ENCODE measurements at regions not wholly inside any gene's neighbourhood (a gene's known extent, or its start where the extent isn't known, plus 50 kb on each side); places are given as distances from the start of the nearest gene placed in this dataset.

DNA sequence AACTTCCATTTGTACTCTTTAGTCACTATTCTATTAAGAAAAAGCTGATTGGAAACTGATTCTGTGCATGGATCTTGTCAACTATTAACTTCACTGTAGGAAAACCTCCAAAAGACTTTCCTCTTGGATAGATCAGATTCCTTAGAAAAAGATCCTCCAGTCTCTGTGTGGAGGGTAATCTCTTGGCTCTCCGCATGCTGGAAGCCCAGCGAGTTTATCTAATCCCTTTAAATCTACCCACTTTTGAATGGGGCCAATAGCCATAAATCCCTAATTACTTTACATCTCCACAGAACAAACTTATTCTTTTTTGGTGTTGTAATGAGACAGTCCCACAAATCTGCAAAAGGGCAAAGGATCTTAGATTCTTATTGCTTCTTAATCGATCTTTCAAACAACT is 1206.4 kb upstream of the ADGRL4 start:
- H3K9me3 ChIP-seq (ENCODE audit: insufficient read depth, low read length): no peaks in the 10 kb centered on the region
- H3K27me3 ChIP-seq (ENCODE audit: insufficient read depth, insufficient read length): no peaks in the 10 kb centered on the region
- H3K4me1 ChIP-seq (ENCODE audit: insufficient read depth, insufficient read length): no peaks in the 10 kb centered on the region
- no peak overlapping the region for H3K4me3 ChIP-seq (ENCODE audit: insufficient read length, low read depth)
- no peaks in the 10 kb centered on the region for H3K36me3 ChIP-seq (ENCODE audit: insufficient read depth, insufficient read length, low read length)
- H3K9ac ChIP-seq (ENCODE audit: insufficient read length, low read depth): no peak overlapping the region
- DNase-seq (ENCODE audit: low read depth, low spot score): no peak
- TF ChIP-seq ZNF274 (IDR thresholded peaks at IDR 0.05; ENCODE audit: low read depth, low read length) (no peak), SUZ12 (IDR thresholded peaks at IDR 0.05; ENCODE audit: extremely low read depth, insufficient read depth, insufficient read length) (no peak), YY1 (IDR thresholded peaks at IDR 0.05; ENCODE audit: insufficient read depth, insufficient read length) (no peak)

DNA sequence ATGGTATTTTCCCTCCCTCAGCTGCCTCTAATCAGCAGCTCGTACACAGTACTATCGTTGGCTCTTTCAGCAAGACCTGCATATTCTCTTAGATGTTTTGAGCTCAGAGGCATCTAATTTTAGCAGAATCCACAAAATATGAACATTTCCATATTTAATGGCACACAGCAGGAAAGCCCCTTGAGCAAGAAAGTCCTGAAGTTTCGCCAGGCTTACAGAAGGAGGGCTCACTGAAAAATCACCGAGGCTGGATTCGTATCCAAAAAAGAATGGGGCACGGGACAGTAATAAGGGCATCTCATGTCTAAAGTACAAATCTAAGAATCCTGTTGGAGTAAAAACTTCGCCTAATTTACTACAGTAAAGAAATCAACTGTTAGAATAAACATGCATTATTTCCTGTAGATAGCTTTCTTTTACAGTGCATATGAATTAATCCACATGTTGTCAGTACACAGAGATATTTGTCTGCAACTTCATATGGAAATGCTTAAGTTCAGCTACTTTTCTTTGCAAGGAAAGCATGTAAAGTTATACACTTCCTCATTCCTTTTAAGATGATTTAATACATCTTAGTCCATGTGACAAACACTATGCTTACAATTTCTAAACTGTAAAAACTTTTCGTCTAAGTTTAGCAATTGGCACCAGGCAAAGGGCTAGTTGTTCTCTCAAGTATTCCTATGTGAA is 1205.3 kb upstream of the ADGRL4 start:
- Histone ChIP-seq H3K9ac (ENCODE audit: insufficient read length, low read depth) (no peak overlapping the region), H3K36me3 (ENCODE audit: insufficient read depth, insufficient read length, low read length) (no peaks in the 10 kb centered on the region), H3K4me1 (ENCODE audit: insufficient read depth, insufficient read length) (no peaks in the 10 kb centered on the region), H3K4me3 (ENCODE audit: insufficient read length, low read depth) (no peak overlapping the region), H3K9me3 (ENCODE audit: insufficient read depth, low read length) (no peaks in the 10 kb centered on the region), H3K27me3 (ENCODE audit: insufficient read depth, insufficient read length) (no peaks in the 10 kb centered on the region)
- no peak for TF ChIP-seq ZNF274 (IDR thresholded peaks at IDR 0.05; ENCODE audit: low read depth, low read length)
- no peak for TF ChIP-seq YY1 (IDR thresholded peaks at IDR 0.05; ENCODE audit: insufficient read depth, insufficient read length)
- TF ChIP-seq SUZ12 (IDR thresholded peaks at IDR 0.05; ENCODE audit: extremely low read depth, insufficient read depth, insufficient read length): no peak
- DNase-seq (ENCODE audit: low read depth, low spot score): no peak

DNA sequence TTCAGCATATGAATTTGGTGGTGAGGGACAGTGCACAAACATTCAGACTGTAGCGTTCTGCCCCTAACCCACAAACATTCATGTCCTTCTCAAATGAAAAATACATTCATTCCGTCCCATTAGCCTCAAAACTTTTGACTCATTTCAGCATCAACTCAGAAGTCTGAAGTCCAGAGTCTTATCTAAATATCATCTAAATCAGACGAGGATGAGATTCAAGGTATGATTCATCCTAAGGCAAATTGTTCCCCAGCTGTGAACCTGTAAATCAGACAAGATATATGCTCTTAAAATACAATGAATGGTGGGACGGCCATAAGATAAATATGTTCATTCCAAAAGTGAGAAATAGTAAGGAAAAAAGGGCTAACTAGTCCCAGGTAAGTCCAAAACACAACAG is 1195.6 kb upstream of the ADGRL4 start:
- H3K36me3 ChIP-seq (ENCODE audit: insufficient read depth, insufficient read length, low read length): no peaks in the 10 kb centered on the region
- 0 out of 2 replicates have a peak, but pooled peaks cover 3% of the 10 kb centered on the region for H3K9me3 ChIP-seq (ENCODE audit: insufficient read depth, low read length)
- no peak overlapping the region for H3K4me3 ChIP-seq (ENCODE audit: insufficient read length, low read depth)
- no peaks in the 10 kb centered on the region for H3K27me3 ChIP-seq (ENCODE audit: insufficient read depth, insufficient read length)
- no peak for DNase-seq (ENCODE audit: low read depth, low spot score)
- no peak for TF ChIP-seq SUZ12 (IDR thresholded peaks at IDR 0.05; ENCODE audit: extremely low read depth, insufficient read depth, insufficient read length)
- TF ChIP-seq YY1 (IDR thresholded peaks at IDR 0.05; ENCODE audit: insufficient read depth, insufficient read length): no peak
- TF ChIP-seq ZNF274 (IDR thresholded peaks at IDR 0.05; ENCODE audit: low read depth, low read length): no peak
- no peaks in the 10 kb centered on the region for H3K4me1 ChIP-seq (ENCODE audit: insufficient read depth, insufficient read length)
- H3K9ac ChIP-seq (ENCODE audit: insufficient read length, low read depth): no peak overlapping the region

DNA sequence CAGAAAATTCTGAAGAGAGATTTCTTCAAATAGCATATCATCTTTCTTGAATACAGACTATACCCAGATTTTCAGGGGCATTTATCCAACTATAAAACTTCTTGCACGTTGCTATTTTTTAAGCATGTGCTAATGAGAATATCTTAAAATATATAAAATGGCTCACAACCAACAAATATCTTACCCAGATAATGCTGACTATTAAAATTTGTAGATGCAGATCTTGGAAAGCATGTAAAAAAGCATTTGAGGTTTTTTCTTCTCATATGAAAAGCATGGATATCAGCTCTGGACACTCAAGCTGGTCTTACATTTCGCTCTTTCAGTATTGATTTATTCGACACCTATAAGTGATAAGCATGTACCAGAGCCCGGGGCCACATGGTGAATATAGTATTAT is 1187.7 kb upstream of the ADGRL4 start:
- H3K27me3 ChIP-seq (ENCODE audit: insufficient read depth, insufficient read length): no peaks in the 10 kb centered on the region
- no peaks in the 10 kb centered on the region for H3K4me1 ChIP-seq (ENCODE audit: insufficient read depth, insufficient read length)
- no peaks in the 10 kb centered on the region for H3K9me3 ChIP-seq (ENCODE audit: insufficient read depth, low read length)
- H3K4me3 ChIP-seq (ENCODE audit: insufficient read length, low read depth): no peak overlapping the region
- no peaks in the 10 kb centered on the region for H3K36me3 ChIP-seq (ENCODE audit: insufficient read depth, insufficient read length, low read length)
- no peak overlapping the region for H3K9ac ChIP-seq (ENCODE audit: insufficient read length, low read depth)
- TF ChIP-seq SUZ12 (IDR thresholded peaks at IDR 0.05; ENCODE audit: extremely low read depth, insufficient read depth, insufficient read length): no peak
- TF ChIP-seq YY1 (IDR thresholded peaks at IDR 0.05; ENCODE audit: insufficient read depth, insufficient read length): no peak
- TF ChIP-seq ZNF274 (IDR thresholded peaks at IDR 0.05; ENCODE audit: low read depth, low read length): no peak
- DNase-seq (ENCODE audit: low read depth, low spot score): no peak

DNA sequence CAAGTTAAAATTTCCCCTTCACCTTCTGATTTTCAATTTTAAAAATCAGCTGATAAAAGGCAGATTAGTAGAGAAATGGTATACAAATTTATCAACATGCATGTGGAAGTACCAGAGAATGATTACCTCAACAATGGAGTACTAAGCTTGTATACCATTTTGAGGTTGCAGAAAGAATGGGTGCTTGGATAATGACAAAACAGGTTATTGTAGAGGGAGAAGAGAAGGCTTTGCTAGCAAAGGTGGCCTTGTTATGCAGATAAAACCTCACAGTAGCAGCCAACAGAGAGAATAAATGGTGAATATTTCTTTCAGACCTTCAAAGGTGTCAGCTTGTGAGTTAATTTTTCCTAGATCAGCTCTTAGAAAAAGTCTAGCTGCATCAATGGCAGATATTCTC is 1174.9 kb upstream of the ADGRL4 start:
- peak; percentile 71 for DNase-seq (ENCODE audit: low read depth, low spot score)
- no peak for TF ChIP-seq ZNF274 (IDR thresholded peaks at IDR 0.05; ENCODE audit: low read depth, low read length)
- TF ChIP-seq YY1 (IDR thresholded peaks at IDR 0.05; ENCODE audit: insufficient read depth, insufficient read length): no peak
- no peak for TF ChIP-seq SUZ12 (IDR thresholded peaks at IDR 0.05; ENCODE audit: extremely low read depth, insufficient read depth, insufficient read length)
- H3K27me3 ChIP-seq (ENCODE audit: insufficient read depth, insufficient read length): no peaks in the 10 kb centered on the region
- H3K36me3 ChIP-seq (ENCODE audit: insufficient read depth, insufficient read length, low read length): no peaks in the 10 kb centered on the region
- no peak overlapping the region for H3K9ac ChIP-seq (ENCODE audit: insufficient read length, low read depth)
- peaks cover 13% of the 10 kb centered on the region for H3K9me3 ChIP-seq (ENCODE audit: insufficient read depth, low read length)
- no peaks in the 10 kb centered on the region for H3K4me1 ChIP-seq (ENCODE audit: insufficient read depth, insufficient read length)
- H3K4me3 ChIP-seq (ENCODE audit: insufficient read length, low read depth): no peak overlapping the region

DNA sequence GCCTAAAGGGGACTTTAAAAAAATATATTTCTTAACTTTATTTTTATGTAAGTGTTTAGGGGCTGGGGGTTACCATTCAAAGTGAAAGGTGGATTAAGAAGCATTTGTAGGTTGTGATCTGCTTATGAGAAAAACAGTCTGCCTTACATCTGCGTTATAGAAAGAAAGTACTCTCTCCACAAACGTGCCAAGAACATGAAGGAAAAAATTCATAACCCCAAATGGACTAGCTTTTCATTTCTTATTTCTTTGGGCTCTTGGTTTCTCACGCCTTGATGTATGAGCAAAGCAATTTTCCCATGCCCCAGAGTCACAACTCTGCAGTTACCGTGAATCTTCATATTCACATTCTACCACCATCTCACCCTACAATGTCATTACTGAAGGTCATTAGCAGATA is 1165.1 kb upstream of the ADGRL4 start:
- Histone ChIP-seq H3K9ac (ENCODE audit: insufficient read length, low read depth) (no peak overlapping the region), H3K9me3 (ENCODE audit: insufficient read depth, low read length) (peaks cover 4% of the 10 kb centered on the region; the same call in 1 of the 2 replicates), H3K27me3 (ENCODE audit: insufficient read depth, insufficient read length) (no peaks in the 10 kb centered on the region), H3K4me1 (ENCODE audit: insufficient read depth, insufficient read length) (no peaks in the 10 kb centered on the region), H3K4me3 (ENCODE audit: insufficient read length, low read depth) (no peak overlapping the region), H3K36me3 (ENCODE audit: insufficient read depth, insufficient read length, low read length) (no peaks in the 10 kb centered on the region)
- TF ChIP-seq ZNF274 (IDR thresholded peaks at IDR 0.05; ENCODE audit: low read depth, low read length): no peak
- TF ChIP-seq YY1 (IDR thresholded peaks at IDR 0.05; ENCODE audit: insufficient read depth, insufficient read length): no peak
- TF ChIP-seq SUZ12 (IDR thresholded peaks at IDR 0.05; ENCODE audit: extremely low read depth, insufficient read depth, insufficient read length): no peak
- DNase-seq (ENCODE audit: low read depth, low spot score): no peak

DNA sequence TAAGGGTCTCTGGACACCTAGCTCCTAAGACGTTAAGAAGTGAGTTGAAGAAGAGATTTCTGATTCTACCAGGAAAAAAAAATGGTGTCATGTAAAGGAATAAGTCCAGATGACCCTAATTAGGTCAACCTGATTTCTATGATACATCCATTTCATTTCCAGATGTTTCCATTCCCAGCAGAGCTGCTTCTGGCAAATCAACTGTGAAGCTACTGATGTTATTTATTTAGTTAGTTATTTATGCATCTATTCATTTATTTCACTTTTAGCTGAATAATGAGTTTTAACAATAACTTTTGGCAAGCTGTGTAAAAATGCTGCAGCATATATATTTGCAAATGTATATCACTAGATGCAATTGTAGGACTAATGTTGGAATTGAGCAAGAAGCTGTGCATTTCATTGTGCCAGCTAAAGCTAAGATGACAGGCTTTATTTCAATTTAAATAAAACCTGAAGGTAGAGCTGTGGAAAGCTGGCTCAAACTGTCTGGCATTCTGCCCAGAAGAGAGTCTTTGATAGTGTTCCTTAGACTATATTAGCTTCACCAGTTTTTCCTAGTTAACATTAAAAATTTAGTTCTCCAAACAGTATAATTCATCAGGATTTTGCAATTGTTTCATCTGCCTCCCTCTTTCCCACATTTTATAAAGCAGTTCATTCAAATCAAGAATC is 1164.4 kb upstream of the ADGRL4 start:
- Histone ChIP-seq H3K9ac (ENCODE audit: insufficient read length, low read depth) (no peak overlapping the region), H3K27me3 (ENCODE audit: insufficient read depth, insufficient read length) (no peaks in the 10 kb centered on the region), H3K9me3 (ENCODE audit: insufficient read depth, low read length) (no peaks in the 10 kb centered on the region), H3K36me3 (ENCODE audit: insufficient read depth, insufficient read length, low read length) (no peaks in the 10 kb centered on the region), H3K4me3 (ENCODE audit: insufficient read length, low read depth) (no peak overlapping the region), H3K4me1 (ENCODE audit: insufficient read depth, insufficient read length) (no peaks in the 10 kb centered on the region)
- no peak for DNase-seq (ENCODE audit: low read depth, low spot score)
- TF ChIP-seq YY1 (IDR thresholded peaks at IDR 0.05; ENCODE audit: insufficient read depth, insufficient read length) (no peak), ZNF274 (IDR thresholded peaks at IDR 0.05; ENCODE audit: low read depth, low read length) (no peak), SUZ12 (IDR thresholded peaks at IDR 0.05; ENCODE audit: extremely low read depth, insufficient read depth, insufficient read length) (no peak)
